ENCODE measurements at regions not wholly inside any gene's neighbourhood (a gene's known extent, or its start where the extent isn't known, plus 50 kb on each side); places are given as distances from the start of the nearest gene placed in this dataset.
"Not testable (repeated sequence)": the region's sequence is repeated elsewhere in the genome, so short reads cannot be mapped to it uniquely, and the experiment has no call there.

GRCh38 chr10:57333880-57334279 is 933.8 kb downstream of the IPMK start:
- no peak overlapping the region for H3K4me3 Mint-ChIP-seq
- H3K9me3 Mint-ChIP-seq, result no peaks in the 10 kb centered on the region
- no peaks in the 10 kb centered on the region for H3K4me1 Mint-ChIP-seq
- ATAC-seq (ENCODE audit: low read depth in 2 of 2), result no peak
- H3K36me3 Mint-ChIP-seq, result no peaks in the 10 kb centered on the region
- DNase-seq, result no peak
- H3K27ac Mint-ChIP-seq, result peak overlapping the region in 1 of 6 donors; percentile 15
- H3K27me3 Mint-ChIP-seq, result no peaks in the 10 kb centered on the region

GRCh38 chr10:57321400-57321854 is 946.3 kb downstream of the IPMK start:
- H3K27me3 Mint-ChIP-seq; ATAC-seq (ENCODE audit: low read depth in 2 of 2); H3K4me1 Mint-ChIP-seq; H3K27ac Mint-ChIP-seq; H3K4me3 Mint-ChIP-seq; DNase-seq; H3K36me3 Mint-ChIP-seq; H3K9me3 Mint-ChIP-seq: not testable (repeated sequence)

GRCh38 chr10:57320416-57320815 is 947.3 kb downstream of the IPMK start:
- Mint-ChIP-seq H3K4me1 (no peaks in the 10 kb centered on the region), H3K36me3 (no peaks in the 10 kb centered on the region), H3K9me3 (peaks cover 0 to 4% (median 0%) of the 10 kb centered on the region in 7 donors), H3K27ac (no peak overlapping the region), H3K4me3 (no peak overlapping the region), H3K27me3 (no peaks in the 10 kb centered on the region)
- ATAC-seq (ENCODE audit: low read depth in 2 of 2) (no peak), DNase-seq (no peak)

- no peaks in the 10 kb centered on the region for H3K9me3 Mint-ChIP-seq
- ATAC-seq (ENCODE audit: low read depth in 2 of 2) (no peak), DNase-seq (no peak)
- no peaks in the 10 kb centered on the region for H3K4me1 Mint-ChIP-seq
- H3K4me3 Mint-ChIP-seq, result no peak overlapping the region
- H3K27ac Mint-ChIP-seq, result no peak overlapping the region
- no peaks in the 10 kb centered on the region for H3K27me3 Mint-ChIP-seq
- no peaks in the 10 kb centered on the region for H3K36me3 Mint-ChIP-seq
Measured at GRCh38 chr10:57314046-57314445, 953.0 kb upstream of the ZWINT start.

GRCh38 chr10:57303566-57303965 is 942.5 kb upstream of the ZWINT start:
- no peaks in the 10 kb centered on the region for H3K27me3 Mint-ChIP-seq

GRCh38 chr10:57300718-57301117 is 939.7 kb upstream of the ZWINT start:
- no peak overlapping the region for H3K27ac Mint-ChIP-seq
- ATAC-seq (ENCODE audit: low read depth in 2 of 2), result no peak
- no peaks in the 10 kb centered on the region for H3K9me3 Mint-ChIP-seq
- DNase-seq, result no peak
- no peaks in the 10 kb centered on the region for H3K4me1 Mint-ChIP-seq
- H3K4me3 Mint-ChIP-seq, result no peak overlapping the region
- no peaks in the 10 kb centered on the region for H3K36me3 Mint-ChIP-seq
- no peaks in the 10 kb centered on the region for H3K27me3 Mint-ChIP-seq

More at GRCh38 chr10:57303566-57303965, 942.5 kb upstream of the ZWINT start:
- Mint-ChIP-seq H3K9me3 (no peaks in the 10 kb centered on the region), H3K4me3 (no peak overlapping the region), H3K27ac (no peak overlapping the region), H3K36me3 (no peaks in the 10 kb centered on the region), H3K4me1 (no peaks in the 10 kb centered on the region)
- DNase-seq (no peak), ATAC-seq (ENCODE audit: low read depth in 2 of 2) (no peak)

- Mint-ChIP-seq H3K4me1 (peaks cover 0 to 3% (median 3%) of the 10 kb centered on the region in 3 donors), H3K27ac (no peak overlapping the region), H3K27me3 (no peaks in the 10 kb centered on the region), H3K4me3 (no peak overlapping the region), H3K36me3 (no peaks in the 10 kb centered on the region), H3K9me3 (peaks cover 0 to 3% (median 0%) of the 10 kb centered on the region in 7 donors)
- ATAC-seq (ENCODE audit: low read depth in 2 of 2) (no peak), DNase-seq (no peak)
Measured at GRCh38 chr10:57294698-57295097, 933.6 kb upstream of the ZWINT start.

GRCh38 chr10:57288754-57289153 is 927.7 kb upstream of the ZWINT start:
- H3K9me3 Mint-ChIP-seq, result peaks cover 0 to 3% (median 0%) of the 10 kb centered on the region in 7 donors
- DNase-seq (no peak), ATAC-seq (ENCODE audit: low read depth in 2 of 2) (no peak)
- no peaks in the 10 kb centered on the region for H3K27me3 Mint-ChIP-seq
- no peaks in the 10 kb centered on the region for H3K36me3 Mint-ChIP-seq
- no peaks in the 10 kb centered on the region for H3K4me1 Mint-ChIP-seq
- H3K4me3 Mint-ChIP-seq, result no peak overlapping the region
- no peak overlapping the region for H3K27ac Mint-ChIP-seq

GRCh38 chr10:57262892-57263291 is 901.8 kb upstream of the ZWINT start:
- no peak for ATAC-seq (ENCODE audit: low read depth in 2 of 2)
- DNase-seq, result no peak
- Mint-ChIP-seq H3K27ac (no peak overlapping the region), H3K9me3 (peaks cover 0 to 11% (median 0%) of the 10 kb centered on the region in 7 donors), H3K36me3 (no peaks in the 10 kb centered on the region), H3K27me3 (no peaks in the 10 kb centered on the region), H3K4me3 (no peak overlapping the region), H3K4me1 (no peaks in the 10 kb centered on the region)

- Mint-ChIP-seq H3K4me1 (no peaks in the 10 kb centered on the region), H3K27me3 (no peaks in the 10 kb centered on the region), H3K9me3 (peaks cover 0 to 11% (median 3%) of the 10 kb centered on the region in 7 donors), H3K4me3 (no peak overlapping the region), H3K36me3 (no peaks in the 10 kb centered on the region), H3K27ac (no peak overlapping the region)
- DNase-seq (no peak), ATAC-seq (ENCODE audit: low read depth in 2 of 2) (no peak)
Measured at GRCh38 chr10:57260175-57260574, 899.1 kb upstream of the ZWINT start.

GRCh38 chr10:57249615-57250281 is 888.7 kb upstream of the ZWINT start:
- Mint-ChIP-seq H3K4me3 (no peak overlapping the region), H3K27me3 (no peaks in the 10 kb centered on the region), H3K4me1 (no peaks in the 10 kb centered on the region), H3K27ac (no peak overlapping the region), H3K36me3 (no peaks in the 10 kb centered on the region), H3K9me3 (peaks cover 0 to 5% (median 0%) of the 10 kb centered on the region in 7 donors)
- no peak for ATAC-seq (ENCODE audit: low read depth in 2 of 2)
- no peak for DNase-seq

GRCh38 chr10:57247271-57247670 is 886.2 kb upstream of the ZWINT start:
- no peaks in the 10 kb centered on the region for H3K36me3 Mint-ChIP-seq
- H3K9me3 Mint-ChIP-seq, result peaks cover 0 to 10% (median 0%) of the 10 kb centered on the region in 7 donors
- H3K4me3 Mint-ChIP-seq, result no peak overlapping the region
- ATAC-seq (ENCODE audit: low read depth in 2 of 2), result no peak
- no peaks in the 10 kb centered on the region for H3K27me3 Mint-ChIP-seq
- DNase-seq, result no peak
- no peak overlapping the region for H3K27ac Mint-ChIP-seq
- H3K4me1 Mint-ChIP-seq, result no peaks in the 10 kb centered on the region

GRCh38 chr10:57225920-57226319 is 864.9 kb upstream of the ZWINT start:
- ATAC-seq (ENCODE audit: low read depth in 2 of 2), result no peak
- H3K36me3 Mint-ChIP-seq, result no peaks in the 10 kb centered on the region
- H3K9me3 Mint-ChIP-seq, result peaks cover 4 to 12% (median 6%) of the 10 kb centered on the region in 7 donors
- no peaks in the 10 kb centered on the region for H3K27me3 Mint-ChIP-seq
- no peak overlapping the region for H3K27ac Mint-ChIP-seq
- H3K4me3 Mint-ChIP-seq, result no peak overlapping the region
- no peak for DNase-seq
- H3K4me1 Mint-ChIP-seq, result no peaks in the 10 kb centered on the region

GRCh38 chr10:57224811-57225210 is 863.8 kb upstream of the ZWINT start:
- peaks cover 0 to 6% (median 3%) of the 10 kb centered on the region in 7 donors for H3K9me3 Mint-ChIP-seq
- no peak for ATAC-seq (ENCODE audit: low read depth in 2 of 2)

GRCh38 chr10:57222603-57223002 is 861.5 kb upstream of the ZWINT start:
- no peak for ATAC-seq (ENCODE audit: low read depth in 2 of 2)
- Mint-ChIP-seq H3K4me1 (no peaks in the 10 kb centered on the region), H3K27ac (no peak overlapping the region), H3K4me3 (no peak overlapping the region), H3K27me3 (no peaks in the 10 kb centered on the region), H3K36me3 (no peaks in the 10 kb centered on the region), H3K9me3 (peaks cover 0 to 4% (median 0%) of the 10 kb centered on the region in 7 donors)
- no peak for DNase-seq

More at GRCh38 chr10:57224811-57225210, 863.8 kb upstream of the ZWINT start:
- no peak overlapping the region for H3K27ac Mint-ChIP-seq
- H3K27me3 Mint-ChIP-seq, result no peaks in the 10 kb centered on the region
- H3K36me3 Mint-ChIP-seq, result no peaks in the 10 kb centered on the region
- H3K4me1 Mint-ChIP-seq, result no peaks in the 10 kb centered on the region
- no peak for DNase-seq
- no peak overlapping the region for H3K4me3 Mint-ChIP-seq

Measured in naive B cell (primary cell).